ENCODE measurements at regions not wholly inside any gene's neighbourhood (a gene's known extent, or its start where the extent isn't known, plus 50 kb on each side); places are given as distances from the start of the nearest gene placed in this dataset.

DNA sequence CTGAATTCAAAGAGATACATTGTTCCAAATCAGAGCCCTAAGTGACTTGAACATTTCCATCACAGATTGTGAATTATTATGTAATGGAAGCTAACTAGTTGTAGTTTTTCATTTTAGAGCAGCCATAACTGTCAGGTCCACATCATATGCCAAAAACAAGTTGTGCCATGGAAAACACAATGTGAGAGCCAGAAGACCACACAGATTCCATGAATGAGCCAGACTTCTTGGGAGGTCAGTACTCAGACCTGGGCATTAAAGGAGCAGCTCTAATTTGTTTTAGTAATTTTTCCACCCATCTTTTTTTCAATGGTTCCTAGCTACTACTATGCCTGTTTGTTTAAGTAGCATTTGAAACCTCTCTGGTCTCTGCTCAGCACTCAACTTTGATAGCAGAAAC, 279.4 kb downstream of the FAT3 start:
- CTCF ChIA-PET, result no interaction called here
- BruUV-seq (replicated peaks), result no TSS peak

GRCh38 chr11:92504534-92504933, 279.9 kb downstream of the FAT3 start:
- Histone ChIP-seq H3K27ac (ENCODE audit: low read length) (no peak overlapping the region), H3K4me3 (ENCODE audit: low read depth in 2 of 2, low read length in 2 of 2) (no peak overlapping the region), H3K4me1 (ENCODE audit: control insufficient read depth, insufficient read depth, low read length) (no peaks in the 10 kb centered on the region), H3K27me3 (ENCODE audit: control insufficient read depth, insufficient read depth, low read length) (no peaks in the 10 kb centered on the region), H3K9me3 (ENCODE audit: control insufficient read depth, insufficient read depth, low read depth, low read length) (no peaks in the 10 kb centered on the region), H3K36me3 (ENCODE audit: control insufficient read depth, insufficient read depth, low read length) (no peaks in the 10 kb centered on the region)
- intact Hi-C loops (cut with micrococcal nuclease; ENCODE audit: unreplicated experiment), result no loop called here
- CTCF ChIA-PET, result no interaction called here
- no TSS peak for BruUV-seq (replicated peaks)
- POLR2A ChIA-PET, result no interaction called here
- in situ Hi-C loops (cut with HindIII; ENCODE audit: low pct_unique_long_range_greater_than_20kb, low sequenced_read_pairs), result no loop called here
- DNase-seq (ENCODE audit: low read depth, low spot score) (no peak), ATAC-seq (no peak)
- TF ChIP-seq TCF7L2 (IDR thresholded peaks at IDR 0.05; ENCODE audit: low read depth, low read length) (no peak), REST (IDR thresholded peaks at IDR 0.05; ENCODE audit: insufficient read depth in 1 of 2, low read depth in 2 of 2, low read length in 1 of 2) (no peak), POLR2AphosphoS5 (IDR thresholded peaks at IDR 0.05; ENCODE audit: low read depth, low read length) (no peak), SIN3A (IDR thresholded peaks at IDR 0.05; ENCODE audit: borderline replicate concordance, insufficient read depth, low read depth, low read length) (no peak), CTCF (IDR thresholded peaks at IDR 0.05) (no peak)

More for the DNA sequence above, 279.4 kb downstream of the FAT3 start:
- Histone ChIP-seq H3K27ac (ENCODE audit: low read length) (no peak overlapping the region), H3K27me3 (ENCODE audit: control insufficient read depth, insufficient read depth, low read length) (no peaks in the 10 kb centered on the region), H3K4me1 (ENCODE audit: control insufficient read depth, insufficient read depth, low read length) (no peaks in the 10 kb centered on the region), H3K4me3 (ENCODE audit: low read depth in 2 of 2, low read length in 2 of 2) (no peak overlapping the region), H3K36me3 (ENCODE audit: control insufficient read depth, insufficient read depth, low read length) (no peaks in the 10 kb centered on the region), H3K9me3 (ENCODE audit: control insufficient read depth, insufficient read depth, low read depth, low read length) (no peaks in the 10 kb centered on the region)
- in situ Hi-C loops (cut with HindIII; ENCODE audit: low pct_unique_long_range_greater_than_20kb, low sequenced_read_pairs), result no loop called here
- no peak for DNase-seq (ENCODE audit: low read depth, low spot score)
- no peak for TF ChIP-seq CTCF (IDR thresholded peaks at IDR 0.05)
- ATAC-seq, result no peak
- POLR2A ChIA-PET, result no interaction called here
- intact Hi-C loops (cut with micrococcal nuclease; ENCODE audit: unreplicated experiment), result no loop called here

DNA sequence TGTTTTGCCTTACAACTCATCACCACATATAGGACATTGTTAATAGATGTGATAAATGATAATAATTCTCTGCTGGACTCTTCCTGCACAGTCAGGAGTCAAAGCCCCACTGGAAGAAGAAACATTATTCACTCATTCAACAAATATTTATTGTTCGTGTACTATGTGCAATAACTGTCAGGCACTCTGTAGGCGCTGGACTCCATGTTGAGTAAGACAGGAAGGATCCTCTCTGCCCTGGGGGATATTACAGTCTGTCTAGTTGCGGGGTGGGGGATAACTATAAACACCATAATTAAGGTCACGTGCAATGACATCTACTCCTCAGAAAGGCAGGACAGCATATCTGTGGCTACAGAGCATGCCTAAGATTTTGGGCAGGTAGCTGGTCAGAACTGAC, 281.1 kb downstream of the FAT3 start:
- in situ Hi-C loops (cut with HindIII; ENCODE audit: low pct_unique_long_range_greater_than_20kb, low sequenced_read_pairs) (no loop called here), intact Hi-C loops (cut with micrococcal nuclease; ENCODE audit: unreplicated experiment) (no loop called here)
- H3K27ac ChIP-seq (ENCODE audit: low read length), result no peak overlapping the region
- no TSS peak for BruUV-seq (replicated peaks)
- no peaks in the 10 kb centered on the region for H3K9me3 ChIP-seq (ENCODE audit: control insufficient read depth, insufficient read depth, low read depth, low read length)
- no peaks in the 10 kb centered on the region for H3K36me3 ChIP-seq (ENCODE audit: control insufficient read depth, insufficient read depth, low read length)
- ChIA-PET CTCF (no interaction called here), POLR2A (no interaction called here)
- no peak for TF ChIP-seq CTCF (IDR thresholded peaks at IDR 0.05)
- TF ChIP-seq TCF7L2 (IDR thresholded peaks at IDR 0.05; ENCODE audit: low read depth, low read length), result no peak
- TF ChIP-seq REST (IDR thresholded peaks at IDR 0.05; ENCODE audit: insufficient read depth in 1 of 2, low read depth in 2 of 2, low read length in 1 of 2), result no peak
- no peak for TF ChIP-seq POLR2AphosphoS5 (IDR thresholded peaks at IDR 0.05; ENCODE audit: low read depth, low read length)
- no peak for TF ChIP-seq SIN3A (IDR thresholded peaks at IDR 0.05; ENCODE audit: borderline replicate concordance, insufficient read depth, low read depth, low read length)
- DNase-seq (ENCODE audit: low read depth, low spot score) (no peak), ATAC-seq (no peak)
- no peak overlapping the region for H3K4me3 ChIP-seq (ENCODE audit: low read depth in 2 of 2, low read length in 2 of 2)
- H3K27me3 ChIP-seq (ENCODE audit: control insufficient read depth, insufficient read depth, low read length), result no peaks in the 10 kb centered on the region
- H3K4me1 ChIP-seq (ENCODE audit: control insufficient read depth, insufficient read depth, low read length), result no peaks in the 10 kb centered on the region

Data from Panc1 (cell line).